GM21515 (cell line): ENCODE measurements at regions not wholly inside any gene's neighbourhood (a gene's known extent, or its start where the extent isn't known, plus 50 kb on each side); places are given as distances from the start of the nearest gene placed in this dataset.
"Not testable (repeated sequence)": the region's sequence is repeated elsewhere in the genome, so short reads cannot be mapped to it uniquely, and the experiment has no call there.

Source experiments
- ATAC-seq: cut with Tn5 transposase; IDR thresholded peaks from one replicate; pipeline ENCODE4 v1.9.1; 2021; ENCODE audit not compliant: unreplicated experiment

GRCh38 chr18:46179306-46179705, 75.1 kb downstream of the HAUS1 start:
- ATAC-seq, result no peak

- ATAC-seq, result no peak
Observed at GRCh38 chr18:46182633-46183358, 78.6 kb downstream of the HAUS1 start.

GRCh38 chr18:46184296-46184695, 80.1 kb downstream of the HAUS1 start:
- not testable (repeated sequence) for ATAC-seq

GRCh38 chr18:46184727-46185126, 80.5 kb downstream of the HAUS1 start:
- ATAC-seq, result no peak

- ATAC-seq, result no peak
Observed at GRCh38 chr18:46190667-46191066, 86.5 kb downstream of the HAUS1 start.

GRCh38 chr18:46196627-46197243, 92.5 kb downstream of the HAUS1 start:
- ATAC-seq, result no peak

- no peak for ATAC-seq
Observed at GRCh38 chr18:46199515-46200147, 95.4 kb downstream of the HAUS1 start.

- ATAC-seq, result not testable (repeated sequence)
Observed at GRCh38 chr18:46200178-46201055, 96.2 kb downstream of the HAUS1 start.

GRCh38 chr18:46204143-46204542, 100.0 kb downstream of the HAUS1 start:
- ATAC-seq, result no peak

- no peak for ATAC-seq
Observed at GRCh38 chr18:46207985-46208384, 103.8 kb downstream of the HAUS1 start.

- ATAC-seq, result no peak
Observed at GRCh38 chr18:46209161-46209560, 105.0 kb downstream of the HAUS1 start.

GRCh38 chr18:46211816-46212215, 107.6 kb downstream of the HAUS1 start:
- ATAC-seq, result no peak

GRCh38 chr18:46212398-46212797, 108.2 kb downstream of the HAUS1 start:
- no peak for ATAC-seq

GRCh38 chr18:46213295-46213694, 109.1 kb downstream of the HAUS1 start:
- ATAC-seq, result no peak

GRCh38 chr18:46214435-46214834, 110.2 kb downstream of the HAUS1 start:
- ATAC-seq, result no peak

GRCh38 chr18:46215902-46216723, 111.9 kb downstream of the HAUS1 start:
- ATAC-seq, result no peak

- ATAC-seq, result no peak
Observed at GRCh38 chr18:46220116-46220515, 115.9 kb downstream of the HAUS1 start.

GRCh38 chr18:46222093-46222492, 117.9 kb downstream of the HAUS1 start:
- ATAC-seq, result no peak

- ATAC-seq, result no peak
Observed at GRCh38 chr18:46222710-46223360, 118.7 kb downstream of the HAUS1 start.
